ENCODE measurements at regions not wholly inside any gene's neighbourhood (a gene's known extent, or its start where the extent isn't known, plus 50 kb on each side); places are given as distances from the start of the nearest gene placed in this dataset.
A peak's percentile ranks its signal among the peaks of the same experiment; 100 is the strongest.

DNA sequence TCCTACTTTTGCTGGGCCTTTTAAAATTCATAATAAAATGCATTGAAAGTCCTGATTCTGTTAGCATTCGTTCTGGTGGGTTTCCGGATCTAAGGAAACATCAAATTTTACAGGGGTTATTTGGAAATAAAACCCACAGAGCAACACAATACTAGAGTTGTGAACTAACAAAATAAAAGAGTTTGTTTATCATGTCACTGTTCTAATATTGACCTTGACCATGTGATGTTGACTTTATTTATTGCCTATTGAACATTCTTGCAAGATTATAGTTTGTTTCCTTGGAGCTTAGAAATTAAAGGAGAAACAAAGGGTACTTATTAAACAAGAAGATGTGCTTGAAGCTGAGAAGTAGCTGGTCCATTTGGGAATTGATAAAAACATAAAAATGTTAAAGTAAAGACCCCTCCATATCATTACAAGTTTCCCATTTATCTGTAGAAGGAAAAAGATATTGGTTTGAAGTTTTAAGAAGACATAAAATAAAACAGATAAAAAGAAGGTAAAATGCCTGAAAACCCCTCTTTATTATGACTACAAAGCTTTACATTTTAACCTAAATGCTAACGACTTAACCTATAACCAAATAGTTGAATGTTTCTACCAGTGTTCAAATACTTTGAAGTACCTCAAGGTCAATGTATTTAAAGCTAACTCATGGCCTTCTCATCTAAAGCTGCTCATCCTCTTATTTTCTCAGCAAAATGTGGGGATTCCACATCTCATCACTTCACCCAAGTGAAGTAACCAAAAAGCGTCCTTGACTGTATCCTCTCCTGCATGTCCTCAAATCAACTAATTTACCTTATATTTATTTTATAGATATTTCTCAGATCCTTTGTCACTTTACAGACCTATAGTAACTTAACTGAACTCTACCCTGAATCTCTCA lies 179.6 kb downstream of the GASK1B start:
- Mint-ChIP-seq H3K36me3 (ENCODE audit: low read depth) (no peaks in the 10 kb centered on the region), H3K9me3 (no peaks in the 10 kb centered on the region), H3K27ac (no peak overlapping the region), H3K4me1 (no peaks in the 10 kb centered on the region), H3K27me3 (no peaks in the 10 kb centered on the region), H3K4me3 (no peak overlapping the region)
- intact Hi-C loops (cut with micrococcal nuclease): loop anchor here (1.0 to 2.0 kb wide), 2 partner anchors 179 to 262 kb away; no protein-coding TSS in a partner anchor
- DNase-seq: no peak

DNA sequence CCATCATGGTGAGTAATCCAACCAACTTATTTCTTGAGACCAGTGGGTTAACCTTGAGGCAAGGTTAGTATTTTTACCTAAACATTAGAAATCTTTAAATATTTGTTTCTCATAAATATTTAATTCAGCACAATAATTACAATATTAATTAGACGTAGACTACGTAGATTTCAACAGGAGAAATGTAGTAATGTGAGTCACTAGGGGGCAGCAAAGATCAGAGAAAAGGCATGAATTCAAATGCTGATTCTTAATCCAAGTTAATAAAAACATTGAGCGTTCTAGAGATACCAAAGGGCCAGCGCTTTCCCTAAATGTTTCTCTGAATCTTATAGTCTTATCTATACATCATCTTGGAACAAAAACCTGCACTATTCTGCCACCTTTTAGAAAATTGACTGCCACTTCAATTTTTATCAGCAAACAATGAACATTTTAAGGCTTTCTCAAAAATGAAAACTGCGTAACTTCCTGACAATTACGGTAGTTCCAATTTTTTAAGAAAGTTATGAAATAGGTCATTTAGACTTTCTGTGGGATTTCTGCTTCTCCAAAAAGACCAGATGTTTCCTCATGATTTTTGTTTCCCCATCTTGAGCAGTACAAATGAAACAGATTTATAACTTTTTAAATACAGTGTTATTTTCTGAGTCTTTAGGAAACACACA lies 180.7 kb downstream of the GASK1B start:
- Mint-ChIP-seq H3K4me1 (no peaks in the 10 kb centered on the region), H3K36me3 (ENCODE audit: low read depth) (no peaks in the 10 kb centered on the region), H3K27ac (no peak overlapping the region), H3K9me3 (no peaks in the 10 kb centered on the region), H3K27me3 (no peaks in the 10 kb centered on the region), H3K4me3 (no peak overlapping the region)
- peak; percentile 70 for DNase-seq
- intact Hi-C loops (cut with micrococcal nuclease): loop anchor here (1.0 to 2.0 kb wide), 2 partner anchors 180 to 263 kb away; no protein-coding TSS in a partner anchor

DNA sequence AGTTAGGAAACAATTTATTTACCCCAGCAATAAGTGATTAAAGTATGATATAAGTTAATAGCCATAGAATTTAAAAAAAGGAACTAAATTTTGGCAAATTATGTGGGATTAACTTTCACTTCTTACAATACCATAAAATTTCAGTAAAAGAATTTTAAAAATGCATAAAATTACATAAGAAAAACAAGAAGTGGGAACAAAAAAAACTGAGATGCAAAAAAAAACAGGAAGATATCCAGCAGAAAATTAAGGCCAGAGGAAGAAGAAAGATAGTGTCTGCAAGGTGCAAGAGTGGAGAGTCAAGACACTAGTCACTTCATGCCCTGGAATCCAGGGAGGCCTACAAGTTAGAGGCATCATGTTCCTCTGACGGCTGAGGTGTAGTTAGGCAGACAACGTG lies 184.2 kb downstream of the GASK1B start:
- H3K36me3 Mint-ChIP-seq (ENCODE audit: low read depth): no peaks in the 10 kb centered on the region
- no peaks in the 10 kb centered on the region for H3K4me1 Mint-ChIP-seq
- no peak for DNase-seq
- no peak overlapping the region for H3K4me3 Mint-ChIP-seq
- no peak overlapping the region for H3K27ac Mint-ChIP-seq
- intact Hi-C loops (cut with micrococcal nuclease): no loop called here
- no peaks in the 10 kb centered on the region for H3K9me3 Mint-ChIP-seq
- H3K27me3 Mint-ChIP-seq: no peaks in the 10 kb centered on the region

DNA sequence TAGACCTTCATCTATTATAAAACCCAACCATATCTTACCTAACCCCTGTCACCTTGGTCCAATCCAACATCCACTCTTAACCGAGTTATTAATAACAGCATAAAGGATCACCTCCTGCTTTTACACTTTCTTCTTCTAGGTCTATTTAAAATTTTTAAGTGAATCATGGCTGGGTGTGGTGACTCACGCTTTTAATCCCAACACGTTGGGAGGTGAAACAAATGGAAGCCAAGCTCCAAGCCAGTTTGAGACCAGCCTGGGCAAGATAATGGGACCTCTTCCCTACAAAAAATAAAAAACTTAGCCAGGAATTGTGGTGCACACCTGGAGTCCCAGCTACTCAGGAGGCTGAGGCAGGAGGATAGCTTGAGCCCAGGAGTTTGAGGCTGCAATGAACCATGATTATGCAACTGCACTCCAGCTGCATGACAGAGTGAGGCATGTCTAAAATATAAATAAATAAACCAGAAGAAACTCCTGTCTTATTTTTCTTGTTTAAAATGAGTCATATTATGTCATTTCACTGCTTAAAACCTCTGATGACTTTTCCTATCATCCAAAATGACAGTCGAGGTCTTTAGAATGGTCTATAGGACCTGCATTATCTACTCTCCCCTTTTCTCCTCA lies 188.4 kb downstream of the GASK1B start:
- intact Hi-C loops (cut with micrococcal nuclease): no loop called here
- Mint-ChIP-seq H3K4me1 (no peaks in the 10 kb centered on the region), H3K9me3 (no peaks in the 10 kb centered on the region), H3K27ac (no peak overlapping the region), H3K27me3 (no peaks in the 10 kb centered on the region), H3K4me3 (no peak overlapping the region), H3K36me3 (ENCODE audit: low read depth) (no peaks in the 10 kb centered on the region)
- no peak for DNase-seq

DNA sequence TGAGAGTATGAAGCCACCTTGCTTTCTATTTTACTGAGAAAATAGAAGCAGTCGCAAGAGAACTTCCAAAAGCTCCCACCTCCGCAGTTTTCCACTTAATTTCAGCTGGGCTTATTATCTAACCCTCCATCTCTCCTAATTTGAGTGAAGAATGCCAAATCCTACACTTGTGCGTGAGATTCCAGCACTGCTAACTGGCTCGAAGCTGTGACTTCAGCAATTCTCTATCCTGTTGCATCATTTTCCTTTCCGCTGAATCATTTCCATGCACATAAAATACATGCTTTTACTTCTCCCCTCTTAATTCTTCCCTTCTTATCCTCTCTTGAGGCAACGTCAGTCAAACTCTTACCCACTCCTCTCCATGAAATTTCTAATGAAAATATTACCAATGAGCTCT lies 189.5 kb downstream of the GASK1B start:
- DNase-seq: no peak
- H3K27me3 Mint-ChIP-seq: peaks cover 3% of the 10 kb centered on the region
- H3K9me3 Mint-ChIP-seq: no peaks in the 10 kb centered on the region
- no peak overlapping the region for H3K4me3 Mint-ChIP-seq
- no peak overlapping the region for H3K27ac Mint-ChIP-seq
- peaks cover 2% of the 10 kb centered on the region for H3K4me1 Mint-ChIP-seq
- intact Hi-C loops (cut with micrococcal nuclease): no loop called here
- H3K36me3 Mint-ChIP-seq (ENCODE audit: low read depth): no peaks in the 10 kb centered on the region

DNA sequence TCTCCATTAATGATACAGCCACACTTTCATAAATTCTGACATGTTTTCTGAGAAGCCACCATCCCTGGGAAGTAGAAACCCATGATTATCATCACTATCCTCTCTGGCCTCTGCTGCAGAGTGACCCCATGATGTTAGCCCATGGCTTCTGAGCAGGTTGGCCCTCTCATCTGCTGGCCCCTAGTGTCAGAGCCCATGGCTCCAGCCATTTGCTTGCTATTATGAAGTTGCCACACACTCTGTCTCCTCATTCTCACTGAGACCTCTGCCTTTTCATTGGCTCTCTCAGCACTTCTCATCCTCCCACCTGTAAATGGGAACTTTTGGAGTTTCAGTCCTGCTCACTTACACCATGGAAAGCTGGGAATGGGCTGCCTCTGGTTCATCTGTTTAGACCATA lies 192.7 kb downstream of the GASK1B start:
- intact Hi-C loops (cut with micrococcal nuclease): no loop called here
- Mint-ChIP-seq H3K27me3 (peaks cover 4% of the 10 kb centered on the region), H3K9me3 (no peaks in the 10 kb centered on the region), H3K4me3 (no peak overlapping the region), H3K4me1 (peaks cover 2% of the 10 kb centered on the region), H3K27ac (no peak overlapping the region), H3K36me3 (ENCODE audit: low read depth) (no peaks in the 10 kb centered on the region)
- DNase-seq: no peak

DNA sequence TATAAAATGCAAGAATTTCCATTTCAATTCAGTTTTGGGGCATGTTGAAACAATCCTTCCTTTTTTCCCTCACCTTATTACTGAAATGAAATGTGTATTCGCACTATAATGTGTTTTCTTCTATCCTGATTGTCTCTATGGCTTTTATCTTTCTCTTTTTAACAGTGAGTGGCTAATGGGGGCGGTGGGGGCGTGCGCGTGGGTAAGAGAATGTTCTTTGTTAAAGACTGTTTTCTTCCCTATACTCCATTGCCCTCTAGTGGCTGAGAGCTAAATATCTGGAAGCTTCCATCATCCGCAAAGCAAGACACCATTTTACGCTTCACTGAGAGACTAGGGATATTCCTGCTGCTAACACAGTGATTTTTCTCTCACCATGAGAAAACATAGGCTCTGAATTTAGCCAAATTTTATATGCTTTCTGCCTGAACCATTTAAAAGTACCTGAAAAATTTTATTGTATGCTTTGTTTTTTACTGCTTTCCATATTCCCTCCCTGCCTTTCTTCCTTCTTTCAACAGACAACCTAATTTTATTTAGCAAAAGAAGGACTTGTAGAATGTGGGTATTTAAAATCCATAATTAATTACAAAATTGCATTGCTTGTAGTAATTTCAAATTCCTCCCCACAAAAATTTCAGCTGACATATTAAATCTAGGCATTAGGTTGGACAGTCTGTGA lies 194.0 kb downstream of the GASK1B start:
- DNase-seq: peak; percentile 68
- no peak overlapping the region for H3K27ac Mint-ChIP-seq
- H3K4me3 Mint-ChIP-seq: no peak overlapping the region
- H3K27me3 Mint-ChIP-seq: peaks cover 4% of the 10 kb centered on the region
- H3K4me1 Mint-ChIP-seq: peaks cover 2% of the 10 kb centered on the region
- no peaks in the 10 kb centered on the region for H3K9me3 Mint-ChIP-seq
- no peaks in the 10 kb centered on the region for H3K36me3 Mint-ChIP-seq (ENCODE audit: low read depth)
- intact Hi-C loops (cut with micrococcal nuclease): loop anchor here (5.0 kb wide), 1 partner anchor 762 kb away; no protein-coding TSS in a partner anchor

DNA sequence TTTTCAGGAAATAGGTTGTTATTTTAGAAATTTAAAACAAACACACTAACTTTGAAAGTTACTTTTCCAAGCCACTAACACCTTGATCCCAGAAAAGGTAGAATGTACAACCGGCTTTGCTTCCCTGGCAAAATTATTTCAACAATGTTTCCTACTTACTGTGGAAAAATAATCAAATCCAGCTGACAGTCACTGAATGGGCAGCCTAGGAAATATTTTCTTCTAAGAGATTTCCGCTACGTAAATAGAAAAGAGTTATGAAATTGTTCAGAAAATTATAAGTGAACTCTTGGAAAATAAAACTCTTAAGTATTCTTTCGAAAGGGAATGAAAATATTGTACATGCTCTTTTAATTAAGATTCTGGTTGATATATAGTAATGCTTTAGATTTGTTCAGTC lies 195.7 kb downstream of the GASK1B start:
- Mint-ChIP-seq H3K27ac (no peak overlapping the region), H3K4me1 (peaks cover 2% of the 10 kb centered on the region), H3K9me3 (no peaks in the 10 kb centered on the region), H3K4me3 (no peak overlapping the region), H3K36me3 (ENCODE audit: low read depth) (no peaks in the 10 kb centered on the region), H3K27me3 (peaks cover 4% of the 10 kb centered on the region)
- intact Hi-C loops (cut with micrococcal nuclease): loop anchor here (5.0 kb wide), 1 partner anchor 760 kb away; no protein-coding TSS in a partner anchor
- no peak for DNase-seq

DNA sequence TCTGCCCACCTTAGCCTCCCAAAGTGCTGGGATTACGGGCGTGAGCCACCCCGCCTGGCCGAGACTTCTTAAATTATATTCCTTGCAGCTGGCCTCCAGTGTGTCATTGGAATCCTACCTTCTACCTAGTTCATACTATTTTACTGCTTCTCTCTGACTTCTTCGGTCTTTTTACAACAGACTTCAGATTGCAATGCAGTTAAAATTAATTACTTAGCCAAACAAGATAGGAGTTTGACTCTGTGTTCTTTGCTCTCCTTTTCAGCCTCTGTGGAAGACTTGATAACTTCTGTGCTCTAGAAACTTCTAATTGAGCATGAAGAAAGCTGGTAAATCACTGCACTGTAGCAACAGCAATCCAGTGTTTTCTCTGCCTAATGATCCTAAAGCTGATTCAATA lies 199.5 kb downstream of the GASK1B start:
- Mint-ChIP-seq H3K9me3 (no peaks in the 10 kb centered on the region), H3K4me3 (no peak overlapping the region), H3K27me3 (peaks cover 1% of the 10 kb centered on the region), H3K27ac (no peak overlapping the region), H3K36me3 (ENCODE audit: low read depth) (no peaks in the 10 kb centered on the region), H3K4me1 (no peaks in the 10 kb centered on the region)
- intact Hi-C loops (cut with micrococcal nuclease): no loop called here
- DNase-seq: no peak

DNA sequence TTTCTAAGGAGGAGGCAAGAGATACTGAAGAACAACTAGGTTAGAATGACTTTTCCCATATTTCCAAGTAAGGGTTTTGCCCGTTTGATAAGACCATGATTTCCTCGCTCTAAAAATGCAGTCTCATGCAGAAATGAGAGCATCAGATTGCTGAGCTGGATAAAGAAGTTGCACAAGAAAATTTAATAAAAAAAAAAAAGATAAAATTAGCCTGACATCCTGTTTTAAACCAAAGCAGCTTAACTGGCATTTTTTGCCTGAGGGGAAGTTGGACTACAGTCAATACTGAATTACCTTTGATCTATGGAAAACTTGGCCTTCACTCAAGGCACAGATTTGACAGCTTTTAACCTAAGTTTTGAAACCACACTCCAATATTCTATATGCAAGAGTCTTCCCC lies 208.4 kb downstream of the GASK1B start:
- Mint-ChIP-seq H3K27me3 (no peaks in the 10 kb centered on the region), H3K36me3 (ENCODE audit: low read depth) (no peaks in the 10 kb centered on the region), H3K4me3 (no peak overlapping the region), H3K4me1 (no peaks in the 10 kb centered on the region), H3K27ac (no peak overlapping the region), H3K9me3 (no peaks in the 10 kb centered on the region)
- DNase-seq: no peak
- intact Hi-C loops (cut with micrococcal nuclease): no loop called here

DNA sequence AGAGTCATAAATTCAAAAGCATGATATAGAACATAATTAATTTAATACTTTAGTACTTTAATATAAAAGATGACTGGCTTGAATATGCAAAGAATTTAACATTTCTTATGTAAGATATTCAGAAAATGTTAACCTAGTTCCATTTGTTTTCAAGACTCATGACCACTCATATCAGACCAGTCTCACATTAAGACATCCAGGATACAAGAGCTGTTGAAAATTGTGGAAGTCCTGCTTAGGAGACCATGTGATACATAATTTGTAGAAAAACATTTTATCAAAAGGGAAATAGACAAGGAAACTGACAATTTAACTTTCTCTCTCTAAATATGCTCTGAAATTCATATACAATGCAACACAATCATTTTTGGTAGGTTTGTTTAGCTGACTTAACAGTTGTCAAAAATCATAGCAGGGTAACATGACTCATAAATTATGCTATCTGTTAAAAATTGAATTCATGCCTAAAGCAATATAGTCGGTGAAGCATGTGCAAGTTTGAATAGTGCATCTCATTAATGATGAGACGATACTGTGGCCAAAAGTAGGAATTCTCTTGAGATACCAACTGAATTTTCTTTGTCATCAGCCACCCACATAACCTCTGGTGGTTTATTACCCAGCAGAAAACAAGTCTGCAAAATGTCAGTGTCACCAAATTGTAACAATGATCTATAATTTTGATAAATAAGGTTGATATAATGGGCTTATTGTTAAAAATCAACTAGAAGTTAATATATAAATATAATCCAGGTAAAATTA lies 211.4 kb downstream of the GASK1B start:
- no peaks in the 10 kb centered on the region for H3K9me3 Mint-ChIP-seq
- H3K27me3 Mint-ChIP-seq: no peaks in the 10 kb centered on the region
- no peak for DNase-seq
- intact Hi-C loops (cut with micrococcal nuclease): no loop called here
- no peaks in the 10 kb centered on the region for H3K4me1 Mint-ChIP-seq
- H3K36me3 Mint-ChIP-seq (ENCODE audit: low read depth): no peaks in the 10 kb centered on the region
- H3K4me3 Mint-ChIP-seq: no peak overlapping the region
- no peak overlapping the region for H3K27ac Mint-ChIP-seq

DNA sequence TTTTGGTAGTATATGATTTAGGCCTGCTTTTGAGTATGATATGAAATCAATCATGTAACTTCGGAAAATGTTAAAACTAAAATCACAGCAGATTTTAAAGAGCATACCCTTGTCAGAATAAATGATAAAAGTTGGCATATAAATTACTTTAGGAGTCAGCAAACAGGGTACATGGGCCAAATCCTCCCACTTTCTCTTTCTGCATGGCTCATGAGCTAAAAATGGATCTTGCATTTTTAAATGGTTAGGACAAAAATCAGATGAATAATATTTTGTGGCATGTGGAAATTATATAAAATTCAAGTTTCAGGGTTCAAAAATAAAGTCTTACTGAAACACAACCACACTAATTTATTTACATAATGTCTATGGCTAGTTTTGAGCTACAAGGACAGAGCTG lies 214.9 kb downstream of the GASK1B start:
- H3K36me3 Mint-ChIP-seq (ENCODE audit: low read depth): no peaks in the 10 kb centered on the region
- no peak overlapping the region for H3K4me3 Mint-ChIP-seq
- no peak overlapping the region for H3K27ac Mint-ChIP-seq
- H3K9me3 Mint-ChIP-seq: no peaks in the 10 kb centered on the region
- H3K27me3 Mint-ChIP-seq: no peaks in the 10 kb centered on the region
- intact Hi-C loops (cut with micrococcal nuclease): no loop called here
- H3K4me1 Mint-ChIP-seq: no peaks in the 10 kb centered on the region
- no peak for DNase-seq

DNA sequence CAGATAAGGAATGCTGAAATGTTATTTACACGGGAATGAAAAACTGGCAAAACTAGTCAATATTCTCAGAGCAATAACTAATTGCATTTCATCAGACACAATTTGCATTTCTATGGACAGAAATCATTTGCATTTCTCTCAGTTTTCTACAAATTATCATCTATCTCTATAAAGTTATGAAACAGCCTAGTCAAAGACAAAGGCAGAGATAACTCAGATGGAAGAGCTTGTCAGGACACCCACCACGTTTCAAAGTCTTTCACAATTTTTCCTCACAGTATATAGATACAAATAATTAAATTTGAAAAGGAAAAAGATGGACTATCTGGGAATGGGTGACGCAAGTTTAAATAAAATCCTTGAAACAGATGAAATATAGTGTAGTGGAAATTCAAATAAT lies 230.8 kb downstream of the GASK1B start:
- Mint-ChIP-seq H3K27me3 (no peaks in the 10 kb centered on the region), H3K36me3 (ENCODE audit: low read depth) (no peaks in the 10 kb centered on the region), H3K9me3 (no peaks in the 10 kb centered on the region), H3K4me1 (no peaks in the 10 kb centered on the region), H3K27ac (no peak overlapping the region), H3K4me3 (no peak overlapping the region)
- DNase-seq: no peak
- intact Hi-C loops (cut with micrococcal nuclease): no loop called here

Data from activated CD4-positive, alpha-beta T cell treated with anti-CD3 and anti-CD28 coated beads, Interleukin-2, amount 10 ng/mL, durations not matched to agents 24 days and 14 days (primary cell).